Activated B cell treated with CpG ODN at 0.5 μM for 24 hours (primary cell): ENCODE measurements at regions not wholly inside any gene's neighbourhood (a gene's known extent, or its start where the extent isn't known, plus 50 kb on each side); places are given as distances from the start of the nearest gene placed in this dataset.

Source experiments
- ATAC-seq: fragments of 200-7000 bp; cut with Tn5 transposase; one replicate; pipeline ENCODE4 v1.10.0; 2021; ENCODE audit warnings: low read depth, mild to moderate bottlenecking, moderate library complexity
- CTCF ChIA-PET: fragments of 350-600 bp; sonication (Branson Sonifier 250); formaldehyde crosslinking; loops from one replicate; lab custom pipeline; 2021; ENCODE audit warnings: antibody characterized with exemption; lab: Charles Lee
- POLR2A ChIA-PET: fragments of 350-600 bp; sonication (Branson Sonifier 250); formaldehyde crosslinking; loops from one replicate; lab custom pipeline; 2021; ENCODE audit warnings: antibody characterized with exemption; lab: Charles Lee
- DNase-seq: peaks from one replicate; pipeline ENCODE4 v3.0.0; 2022
- H3K27ac Mint-ChIP-seq: one replicate; pipeline ENCODE4 v1.8.0; 2020; ENCODE audit warnings: mixed read lengths
- H3K27me3 Mint-ChIP-seq: one replicate; pipeline ENCODE4 v1.8.0; 2021; ENCODE audit warnings: mixed read lengths
- H3K36me3 Mint-ChIP-seq: one replicate; pipeline ENCODE4 v1.8.0; 2021; ENCODE audit warnings: low read depth, mixed read lengths
- H3K4me1 Mint-ChIP-seq: one replicate; pipeline ENCODE4 v1.8.0; 2021; ENCODE audit warnings: mixed read lengths
- H3K4me3 Mint-ChIP-seq: one replicate; pipeline ENCODE4 v1.8.0; 2020; ENCODE audit warnings: mild to moderate bottlenecking, mixed read lengths
- H3K9me3 Mint-ChIP-seq: one replicate; pipeline ENCODE4 v1.8.0; 2020; ENCODE audit warnings: mixed read lengths
- intact Hi-C: fragments of 100-400 bp; cut with micrococcal nuclease; formaldehyde crosslinking; loops from one replicate; pipeline ENCODE4 v1.15.1; 2024
- TF ChIP-seq, protein P1 (sequence below): fragments of 200-600 bp; IDR thresholded peaks from one replicate; pipeline ENCODE4 v1.8.0; 2022; ENCODE audit warnings: antibody characterized with exemption, mild to moderate bottlenecking

GRCh38 chr2:52194342-52194741 is 1162.4 kb upstream of the NRXN1 start:
- H3K9me3 Mint-ChIP-seq: peaks cover under 1% of the 10 kb centered on the region
- intact Hi-C loops: no loop called here
- H3K27me3 Mint-ChIP-seq: no peaks in the 10 kb centered on the region
- DNase-seq (no peak), ATAC-seq (no peak)
- no peak overlapping the region for H3K4me3 Mint-ChIP-seq
- POLR2A ChIA-PET: no interaction called here
- CTCF ChIA-PET: no interaction called here
- no peak overlapping the region for H3K27ac Mint-ChIP-seq
- H3K36me3 Mint-ChIP-seq: no peaks in the 10 kb centered on the region
- TF ChIP-seq, protein P1, sequence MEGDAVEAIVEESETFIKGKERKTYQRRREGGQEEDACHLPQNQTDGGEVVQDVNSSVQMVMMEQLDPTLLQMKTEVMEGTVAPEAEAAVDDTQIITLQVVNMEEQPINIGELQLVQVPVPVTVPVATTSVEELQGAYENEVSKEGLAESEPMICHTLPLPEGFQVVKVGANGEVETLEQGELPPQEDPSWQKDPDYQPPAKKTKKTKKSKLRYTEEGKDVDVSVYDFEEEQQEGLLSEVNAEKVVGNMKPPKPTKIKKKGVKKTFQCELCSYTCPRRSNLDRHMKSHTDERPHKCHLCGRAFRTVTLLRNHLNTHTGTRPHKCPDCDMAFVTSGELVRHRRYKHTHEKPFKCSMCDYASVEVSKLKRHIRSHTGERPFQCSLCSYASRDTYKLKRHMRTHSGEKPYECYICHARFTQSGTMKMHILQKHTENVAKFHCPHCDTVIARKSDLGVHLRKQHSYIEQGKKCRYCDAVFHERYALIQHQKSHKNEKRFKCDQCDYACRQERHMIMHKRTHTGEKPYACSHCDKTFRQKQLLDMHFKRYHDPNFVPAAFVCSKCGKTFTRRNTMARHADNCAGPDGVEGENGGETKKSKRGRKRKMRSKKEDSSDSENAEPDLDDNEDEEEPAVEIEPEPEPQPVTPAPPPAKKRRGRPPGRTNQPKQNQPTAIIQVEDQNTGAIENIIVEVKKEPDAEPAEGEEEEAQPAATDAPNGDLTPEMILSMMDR: no peak
- no peaks in the 10 kb centered on the region for H3K4me1 Mint-ChIP-seq

DNA sequence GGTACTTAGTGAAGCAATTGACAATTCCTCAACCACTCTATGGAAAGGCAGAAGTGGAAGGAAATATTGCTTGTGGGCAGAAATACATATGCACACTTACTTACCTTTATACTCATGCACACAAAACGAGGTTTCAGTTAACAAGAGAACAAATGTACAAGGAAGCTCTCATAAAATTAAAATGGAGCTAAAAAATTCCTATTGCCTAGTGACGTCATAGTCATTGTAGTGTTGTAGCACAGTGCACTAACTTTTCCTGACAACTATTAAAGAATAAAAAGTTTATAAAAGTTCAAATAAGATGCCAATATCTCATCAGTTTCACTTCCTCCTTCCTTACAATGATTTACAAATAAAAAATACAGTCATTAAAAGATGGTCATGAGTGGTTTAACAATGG is 1161.9 kb upstream of the NRXN1 start:
- Mint-ChIP-seq H3K4me3 (no peak overlapping the region), H3K27me3 (no peaks in the 10 kb centered on the region), H3K36me3 (no peaks in the 10 kb centered on the region), H3K4me1 (no peaks in the 10 kb centered on the region), H3K27ac (no peak overlapping the region), H3K9me3 (no peaks in the 10 kb centered on the region)
- ChIA-PET POLR2A (no interaction called here), CTCF (no interaction called here)
- TF ChIP-seq, protein P1: no peak
- ATAC-seq (no peak), DNase-seq (no peak)
- intact Hi-C loops: no loop called here

DNA sequence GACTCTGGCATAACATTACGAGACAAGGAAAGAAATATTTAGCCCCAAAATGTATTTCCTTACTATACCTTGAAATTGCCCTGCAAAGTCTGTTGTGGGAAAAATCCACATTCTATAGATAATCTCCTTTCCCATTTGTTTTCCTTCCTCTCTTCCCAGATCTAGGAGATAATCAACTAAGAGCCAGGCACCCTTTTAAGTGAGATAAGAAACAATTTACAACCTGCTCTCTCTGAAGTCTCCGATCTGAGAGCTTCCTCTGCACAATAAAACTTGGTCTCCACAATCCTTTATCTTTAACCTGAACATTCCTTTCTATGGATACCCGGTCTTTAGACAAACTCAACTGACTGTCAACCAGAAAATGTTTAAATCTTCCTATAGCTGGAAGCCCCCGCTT is 1160.7 kb upstream of the NRXN1 start:
- POLR2A ChIA-PET: no interaction called here
- Mint-ChIP-seq H3K4me3 (no peak overlapping the region), H3K4me1 (no peaks in the 10 kb centered on the region)

GRCh38 chr2:52181080-52181479 is 1149.1 kb upstream of the NRXN1 start:
- CTCF ChIA-PET: no interaction called here
- DNase-seq (no peak), ATAC-seq (no peak)
- intact Hi-C loops: no loop called here
- peaks cover 3% of the 10 kb centered on the region for H3K9me3 Mint-ChIP-seq
- H3K4me1 Mint-ChIP-seq: peaks cover 5% of the 10 kb centered on the region
- no peak overlapping the region for H3K27ac Mint-ChIP-seq
- H3K27me3 Mint-ChIP-seq: no peaks in the 10 kb centered on the region
- no peak overlapping the region for H3K4me3 Mint-ChIP-seq
- H3K36me3 Mint-ChIP-seq: no peaks in the 10 kb centered on the region
- TF ChIP-seq, protein P1: no peak
- POLR2A ChIA-PET: no interaction called here

More for the DNA sequence above, 1160.7 kb upstream of the NRXN1 start:
- DNase-seq (no peak), ATAC-seq (no peak)
- Mint-ChIP-seq H3K27ac (no peak overlapping the region), H3K27me3 (no peaks in the 10 kb centered on the region), H3K9me3 (no peaks in the 10 kb centered on the region), H3K36me3 (no peaks in the 10 kb centered on the region)
- CTCF ChIA-PET: no interaction called here
- intact Hi-C loops: no loop called here
- TF ChIP-seq, protein P1: no peak

GRCh38 chr2:52178845-52179244 is 1146.9 kb upstream of the NRXN1 start:
- ATAC-seq (no peak), DNase-seq (no peak)
- CTCF ChIA-PET: no interaction called here
- TF ChIP-seq, protein P1: no peak
- Mint-ChIP-seq H3K9me3 (peaks cover 3% of the 10 kb centered on the region), H3K27ac (no peak overlapping the region), H3K27me3 (no peaks in the 10 kb centered on the region), H3K4me1 (peaks cover 5% of the 10 kb centered on the region), H3K4me3 (no peak overlapping the region), H3K36me3 (no peaks in the 10 kb centered on the region)
- POLR2A ChIA-PET: no interaction called here
- intact Hi-C loops: no loop called here
